Prostate gland (tissue), 2 donors: ENCODE measurements at regions not wholly inside any gene's neighbourhood (a gene's known extent, or its start where the extent isn't known, plus 50 kb on each side); places are given as distances from the start of the nearest gene placed in this dataset.

Experiments used
- POLR2A ChIP-seq: fragments of 450-650 bp; IDR thresholded peaks from one replicate; pipeline ENCODE4 v1.6.1; 2016; ENCODE audit warnings: antibody characterized with exemption, mild to moderate bottlenecking
- POLR2AphosphoS5 ChIP-seq: sonication (generic); formaldehyde crosslinking; IDR thresholded peaks from one replicate; pipeline ENCODE4 v1.6.1; 2017; ENCODE audit warnings: antibody characterized with exemption
- TF ChIP-seq, protein P1 (sequence below), 4 experiments: fragments of 200-600 bp in 2 of 4; fragments of 450-650 bp in 2 of 4; sonication (generic) in 2 of 4; IDR thresholded peaks; 1 replicate in 3 of 4; 2 replicates in 1 of 4; pipeline ENCODE4 v1.5.1; 2016 to 2019; ENCODE audit warnings: antibody characterized with exemption in 4 of 4, mild to moderate bottlenecking in 2 of 4, moderate library complexity in 2 of 4

DNA sequence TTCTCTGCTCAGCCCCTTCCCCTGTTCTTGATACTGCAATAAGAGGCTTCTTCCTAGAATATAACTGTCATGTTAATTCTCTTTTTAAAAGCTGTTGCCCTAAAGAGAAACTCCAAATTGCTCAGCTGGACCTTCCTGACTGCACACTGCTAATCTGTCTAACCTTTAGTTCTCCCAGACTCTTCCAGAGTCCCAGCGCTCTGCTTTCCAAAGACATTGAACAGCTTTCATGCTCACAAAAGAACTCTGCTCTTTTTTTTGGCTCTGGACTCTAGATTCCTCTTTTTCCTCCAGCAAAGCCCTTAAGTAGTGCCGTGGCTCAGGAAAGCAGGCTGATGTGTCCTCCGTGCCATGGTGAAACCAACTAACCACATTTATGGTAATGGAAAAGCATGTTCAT is 356.6 kb upstream of the RSPO3 start:
- TF ChIP-seq, protein P1, sequence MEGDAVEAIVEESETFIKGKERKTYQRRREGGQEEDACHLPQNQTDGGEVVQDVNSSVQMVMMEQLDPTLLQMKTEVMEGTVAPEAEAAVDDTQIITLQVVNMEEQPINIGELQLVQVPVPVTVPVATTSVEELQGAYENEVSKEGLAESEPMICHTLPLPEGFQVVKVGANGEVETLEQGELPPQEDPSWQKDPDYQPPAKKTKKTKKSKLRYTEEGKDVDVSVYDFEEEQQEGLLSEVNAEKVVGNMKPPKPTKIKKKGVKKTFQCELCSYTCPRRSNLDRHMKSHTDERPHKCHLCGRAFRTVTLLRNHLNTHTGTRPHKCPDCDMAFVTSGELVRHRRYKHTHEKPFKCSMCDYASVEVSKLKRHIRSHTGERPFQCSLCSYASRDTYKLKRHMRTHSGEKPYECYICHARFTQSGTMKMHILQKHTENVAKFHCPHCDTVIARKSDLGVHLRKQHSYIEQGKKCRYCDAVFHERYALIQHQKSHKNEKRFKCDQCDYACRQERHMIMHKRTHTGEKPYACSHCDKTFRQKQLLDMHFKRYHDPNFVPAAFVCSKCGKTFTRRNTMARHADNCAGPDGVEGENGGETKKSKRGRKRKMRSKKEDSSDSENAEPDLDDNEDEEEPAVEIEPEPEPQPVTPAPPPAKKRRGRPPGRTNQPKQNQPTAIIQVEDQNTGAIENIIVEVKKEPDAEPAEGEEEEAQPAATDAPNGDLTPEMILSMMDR (IDR thresholded peaks at IDR 0.05) = no peak
- TF ChIP-seq POLR2A (no peak), POLR2AphosphoS5 (no peak)
